ENCODE measurements at regions not wholly inside any gene's neighbourhood (a gene's known extent, or its start where the extent isn't known, plus 50 kb on each side); places are given as distances from the start of the nearest gene placed in this dataset.

GRCh38 chr1:237953238-237953637, 62.5 kb upstream of the ZP4 start:
- TF ChIP-seq MTERF4 (CRISPR knock-in tag; IDR thresholded peaks at IDR 0.05) (no peak), ZNF816 (CRISPR knock-in tag; IDR thresholded peaks at IDR 0.05; ENCODE audit: borderline replicate concordance) (no peak), ZNF431 (CRISPR knock-in tag; IDR thresholded peaks at IDR 0.05; ENCODE audit: borderline replicate concordance, low read depth) (no peak), ZNF441 (CRISPR knock-in tag; IDR thresholded peaks at IDR 0.05; ENCODE audit: borderline replicate concordance) (no peak), PBX3 (CRISPR knock-in tag; IDR thresholded peaks at IDR 0.05; ENCODE audit: borderline replicate concordance) (no peak), MAZ (IDR thresholded peaks at IDR 0.05; ENCODE audit: borderline replicate concordance, low read depth, low read length) (no peak), MAZ (CRISPR knock-in tag; IDR thresholded peaks at IDR 0.05; ENCODE audit: low read depth) (no peak), HNRNPK (IDR thresholded peaks at IDR 0.05; ENCODE audit: low read depth, low read length, poor library complexity, severe bottlenecking) (no peak), TAF1 (CRISPR knock-in tag; IDR thresholded peaks at IDR 0.05) (no peak), ZBTB49 (CRISPR knock-in tag; IDR thresholded peaks at IDR 0.05; ENCODE audit: borderline replicate concordance) (no peak), ZNF12 (CRISPR knock-in tag; IDR thresholded peaks at IDR 0.05) (no peak)
- TF ChIP-seq, protein P1, sequence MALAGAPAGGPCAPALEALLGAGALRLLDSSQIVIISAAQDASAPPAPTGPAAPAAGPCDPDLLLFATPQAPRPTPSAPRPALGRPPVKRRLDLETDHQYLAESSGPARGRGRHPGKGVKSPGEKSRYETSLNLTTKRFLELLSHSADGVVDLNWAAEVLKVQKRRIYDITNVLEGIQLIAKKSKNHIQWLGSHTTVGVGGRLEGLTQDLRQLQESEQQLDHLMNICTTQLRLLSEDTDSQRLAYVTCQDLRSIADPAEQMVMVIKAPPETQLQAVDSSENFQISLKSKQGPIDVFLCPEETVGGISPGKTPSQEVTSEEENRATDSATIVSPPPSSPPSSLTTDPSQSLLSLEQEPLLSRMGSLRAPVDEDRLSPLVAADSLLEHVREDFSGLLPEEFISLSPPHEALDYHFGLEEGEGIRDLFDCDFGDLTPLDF (CRISPR knock-in tag; IDR thresholded peaks at IDR 0.05), result no peak
- TF ChIP-seq, protein P2, sequence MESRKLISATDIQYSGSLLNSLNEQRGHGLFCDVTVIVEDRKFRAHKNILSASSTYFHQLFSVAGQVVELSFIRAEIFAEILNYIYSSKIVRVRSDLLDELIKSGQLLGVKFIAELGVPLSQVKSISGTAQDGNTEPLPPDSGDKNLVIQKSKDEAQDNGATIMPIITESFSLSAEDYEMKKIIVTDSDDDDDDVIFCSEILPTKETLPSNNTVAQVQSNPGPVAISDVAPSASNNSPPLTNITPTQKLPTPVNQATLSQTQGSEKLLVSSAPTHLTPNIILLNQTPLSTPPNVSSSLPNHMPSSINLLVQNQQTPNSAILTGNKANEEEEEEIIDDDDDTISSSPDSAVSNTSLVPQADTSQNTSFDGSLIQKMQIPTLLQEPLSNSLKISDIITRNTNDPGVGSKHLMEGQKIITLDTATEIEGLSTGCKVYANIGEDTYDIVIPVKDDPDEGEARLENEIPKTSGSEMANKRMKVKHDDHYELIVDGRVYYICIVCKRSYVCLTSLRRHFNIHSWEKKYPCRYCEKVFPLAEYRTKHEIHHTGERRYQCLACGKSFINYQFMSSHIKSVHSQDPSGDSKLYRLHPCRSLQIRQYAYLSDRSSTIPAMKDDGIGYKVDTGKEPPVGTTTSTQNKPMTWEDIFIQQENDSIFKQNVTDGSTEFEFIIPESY (CRISPR knock-in tag; IDR thresholded peaks at IDR 0.05), result no peak
- TF ChIP-seq, protein P3, sequence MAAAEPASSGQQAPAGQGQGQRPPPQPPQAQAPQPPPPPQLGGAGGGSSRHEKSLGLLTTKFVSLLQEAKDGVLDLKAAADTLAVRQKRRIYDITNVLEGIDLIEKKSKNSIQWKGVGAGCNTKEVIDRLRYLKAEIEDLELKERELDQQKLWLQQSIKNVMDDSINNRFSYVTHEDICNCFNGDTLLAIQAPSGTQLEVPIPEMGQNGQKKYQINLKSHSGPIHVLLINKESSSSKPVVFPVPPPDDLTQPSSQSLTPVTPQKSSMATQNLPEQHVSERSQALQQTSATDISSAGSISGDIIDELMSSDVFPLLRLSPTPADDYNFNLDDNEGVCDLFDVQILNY (CRISPR knock-in tag; conservative IDR thresholded peaks at IDR 0.05), result no peak
